Panc1 (cell line): ENCODE measurements at regions not wholly inside any gene's neighbourhood (a gene's known extent, or its start where the extent isn't known, plus 50 kb on each side); places are given as distances from the start of the nearest gene placed in this dataset.

Source experiments
- ATAC-seq: fragments of 200-7000 bp; cut with Tn5 transposase; 2 replicates; pipeline ENCODE4 v1.9.1; 2020; ENCODE audit warnings: mild to moderate bottlenecking, moderate library complexity
- BruUV-seq: library from RNA; stranded (reverse); fragments of 400-500 nt; replicated peaks from 2 replicates; lab custom pipeline; 2021; lab: Mats Ljungman, UMichigan
- CTCF ChIA-PET: fragments of 300-600 bp; sonication (Branson Sonifier 250); formaldehyde crosslinking; loops from one replicate; lab custom pipeline; 2022; ENCODE audit warnings: antibody characterized with exemption; lab: Charles Lee
- POLR2A ChIA-PET: fragments of 300-600 bp; sonication (Branson Sonifier 250); formaldehyde crosslinking; loops from one replicate; lab custom pipeline; 2022; ENCODE audit warnings: antibody characterized with exemption; lab: Charles Lee
- DNase-seq: peaks from one replicate; pipeline ENCODE4 v3.0.0-alpha.2; 2010; ENCODE audit warnings: low read depth, low spot score
- H3K27ac ChIP-seq: 2 replicates; pipeline ENCODE4 v1.5.1; 2011; ENCODE audit warnings: mild to moderate bottlenecking, low read length, inconsistent platforms
- H3K27me3 ChIP-seq: fragments of 200-500 bp; sonication (Bioruptor generic); 2 replicates; pipeline ENCODE4 v1.6.0; 2014; ENCODE audit warnings: low read length, inconsistent platforms; ENCODE audit not compliant: control insufficient read depth, insufficient read depth
- H3K36me3 ChIP-seq: fragments of 200-500 bp; sonication (Bioruptor generic); 2 replicates; pipeline ENCODE4 v1.5.1; 2014; ENCODE audit warnings: inconsistent platforms, mild to moderate bottlenecking, low read length, moderate library complexity; ENCODE audit not compliant: control insufficient read depth, insufficient read depth
- H3K4me1 ChIP-seq: 2 replicates; pipeline ENCODE4 v1.5.1; 2011; ENCODE audit warnings: inconsistent platforms, mild to moderate bottlenecking, low read length, moderate library complexity; ENCODE audit not compliant: control insufficient read depth, insufficient read depth
- H3K4me3 ChIP-seq, 2 experiments: 2 replicates each; pipeline ENCODE4 v1.5.1; 2011 to 2012; ENCODE audit warnings: low read depth in 2 of 2, low read length in 2 of 2, mild to moderate bottlenecking in 2 of 2, inconsistent platforms in 1 of 2, moderate library complexity in 1 of 2
- H3K9me3 ChIP-seq: fragments of 200-500 bp; sonication (Bioruptor generic); 2 replicates; pipeline ENCODE4 v1.5.1; 2014; ENCODE audit warnings: low read depth, mild to moderate bottlenecking, inconsistent platforms, low read length, moderate library complexity; ENCODE audit not compliant: control insufficient read depth, insufficient read depth
- CTCF ChIP-seq: fragments of 450-650 bp; IDR thresholded peaks from 2 replicates; pipeline ENCODE4 v1.5.1; 2017; ENCODE audit warnings: mild to moderate bottlenecking
- POLR2AphosphoS5 ChIP-seq: IDR thresholded peaks from 2 replicates; pipeline ENCODE4 v1.6.1; 2012; ENCODE audit warnings: mild to moderate bottlenecking, low read depth, low read length, moderate library complexity
- SIN3A ChIP-seq: IDR thresholded peaks from 2 replicates; pipeline ENCODE4 v1.6.1; 2012; ENCODE audit warnings: low read depth, mild to moderate bottlenecking, low read length, moderate library complexity, borderline replicate concordance; ENCODE audit not compliant: insufficient read depth
- TCF7L2 ChIP-seq: IDR thresholded peaks from 2 replicates; pipeline ENCODE4 v1.6.1; 2011; ENCODE audit warnings: mild to moderate bottlenecking, low read depth, low read length, inconsistent platforms
- in situ Hi-C: cut with HindIII; loops from 2 replicates; pipeline ENCODE4 v1.10.0; 2016; ENCODE audit warnings: low sequenced_read_pairs, low pct_unique_long_range_greater_than_20kb
- intact Hi-C: fragments of 100-400 bp; cut with micrococcal nuclease; formaldehyde crosslinking; loops from one replicate; pipeline ENCODE4 v1.10.0; 2022; ENCODE audit not compliant: unreplicated experiment
- TF ChIP-seq, protein P1 (sequence below), 2 experiments: IDR thresholded peaks; 2 replicates each; pipeline ENCODE4 v1.6.1; 2011 to 2012; ENCODE audit warnings: low read depth in 2 of 2, control low read depth in 1 of 2, low read length in 1 of 2, mild to moderate bottlenecking in 1 of 2, moderate library complexity in 1 of 2; ENCODE audit not compliant: insufficient read depth in 1 of 2

DNA sequence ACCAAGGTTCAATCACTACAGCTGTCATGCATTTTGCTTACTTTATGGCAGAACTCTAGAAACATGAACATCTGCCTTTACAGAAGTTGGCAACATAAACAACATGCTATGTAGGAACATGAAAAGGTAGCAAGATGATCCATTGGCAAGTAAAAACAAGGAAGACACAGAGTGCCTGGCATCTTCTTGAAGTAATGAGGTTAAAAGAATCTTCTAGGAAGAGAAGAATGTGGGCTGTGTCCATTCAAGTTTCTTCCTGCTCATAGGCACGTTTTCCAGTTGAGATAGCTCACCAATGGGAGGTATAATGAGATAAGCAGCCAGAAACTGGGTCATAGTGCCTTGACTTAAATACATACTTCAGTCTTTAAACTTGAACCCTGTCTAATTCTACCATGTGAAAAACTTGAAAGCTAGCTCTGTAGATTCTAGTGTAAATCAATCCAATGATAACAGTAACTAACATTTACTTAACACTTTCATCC lies 109.4 kb upstream of the PRLR start:
- DNase-seq, result no peak
- H3K4me1 ChIP-seq, result no peaks in the 10 kb centered on the region
- ChIA-PET POLR2A (no interaction called here), CTCF (no interaction called here)
- H3K27ac ChIP-seq, result no peak overlapping the region
- H3K9me3 ChIP-seq, result no peaks in the 10 kb centered on the region; the same call in 1 of the 2 replicates
- no TSS peak for BruUV-seq
- no peak for ATAC-seq
- in situ Hi-C loops (no loop called here), intact Hi-C loops (no loop called here)
- H3K27me3 ChIP-seq, result no peaks in the 10 kb centered on the region
- H3K4me3 ChIP-seq, result no peak overlapping the region
- no peak for TF ChIP-seq TCF7L2
- no peak for TF ChIP-seq POLR2AphosphoS5
- TF ChIP-seq CTCF, result no peak
- TF ChIP-seq, protein P1, sequence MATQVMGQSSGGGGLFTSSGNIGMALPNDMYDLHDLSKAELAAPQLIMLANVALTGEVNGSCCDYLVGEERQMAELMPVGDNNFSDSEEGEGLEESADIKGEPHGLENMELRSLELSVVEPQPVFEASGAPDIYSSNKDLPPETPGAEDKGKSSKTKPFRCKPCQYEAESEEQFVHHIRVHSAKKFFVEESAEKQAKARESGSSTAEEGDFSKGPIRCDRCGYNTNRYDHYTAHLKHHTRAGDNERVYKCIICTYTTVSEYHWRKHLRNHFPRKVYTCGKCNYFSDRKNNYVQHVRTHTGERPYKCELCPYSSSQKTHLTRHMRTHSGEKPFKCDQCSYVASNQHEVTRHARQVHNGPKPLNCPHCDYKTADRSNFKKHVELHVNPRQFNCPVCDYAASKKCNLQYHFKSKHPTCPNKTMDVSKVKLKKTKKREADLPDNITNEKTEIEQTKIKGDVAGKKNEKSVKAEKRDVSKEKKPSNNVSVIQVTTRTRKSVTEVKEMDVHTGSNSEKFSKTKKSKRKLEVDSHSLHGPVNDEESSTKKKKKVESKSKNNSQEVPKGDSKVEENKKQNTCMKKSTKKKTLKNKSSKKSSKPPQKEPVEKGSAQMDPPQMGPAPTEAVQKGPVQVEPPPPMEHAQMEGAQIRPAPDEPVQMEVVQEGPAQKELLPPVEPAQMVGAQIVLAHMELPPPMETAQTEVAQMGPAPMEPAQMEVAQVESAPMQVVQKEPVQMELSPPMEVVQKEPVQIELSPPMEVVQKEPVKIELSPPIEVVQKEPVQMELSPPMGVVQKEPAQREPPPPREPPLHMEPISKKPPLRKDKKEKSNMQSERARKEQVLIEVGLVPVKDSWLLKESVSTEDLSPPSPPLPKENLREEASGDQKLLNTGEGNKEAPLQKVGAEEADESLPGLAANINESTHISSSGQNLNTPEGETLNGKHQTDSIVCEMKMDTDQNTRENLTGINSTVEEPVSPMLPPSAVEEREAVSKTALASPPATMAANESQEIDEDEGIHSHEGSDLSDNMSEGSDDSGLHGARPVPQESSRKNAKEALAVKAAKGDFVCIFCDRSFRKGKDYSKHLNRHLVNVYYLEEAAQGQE (IDR thresholded peaks at IDR 0.05; ENCODE audit: insufficient read depth in 1 of 2, low read depth in 2 of 2, low read length in 1 of 2), result no peak
- no peak for TF ChIP-seq SIN3A
- H3K36me3 ChIP-seq, result no peaks in the 10 kb centered on the region; the same call in 1 of the 2 replicates

DNA sequence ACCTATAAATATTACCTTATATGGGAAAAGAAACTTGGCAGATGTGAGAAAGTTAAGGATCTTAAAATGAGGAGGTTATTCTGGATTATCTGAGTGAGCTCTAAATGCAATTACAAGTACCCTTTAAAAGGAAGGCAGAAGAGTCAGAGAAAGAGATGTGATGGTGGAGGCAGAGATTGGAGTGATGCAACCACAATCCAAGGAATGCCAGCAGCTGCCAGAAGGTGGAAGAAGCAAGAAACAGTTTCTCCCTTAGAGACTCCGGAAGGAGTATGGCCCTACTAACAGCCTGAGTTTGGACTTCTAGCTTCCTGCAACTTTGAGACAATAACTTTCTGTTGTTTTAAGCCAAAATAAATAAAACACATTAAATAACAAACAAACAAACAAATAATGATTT lies 108.7 kb upstream of the PRLR start:
- ChIA-PET CTCF (no interaction called here), POLR2A (no interaction called here)
- DNase-seq (no peak), ATAC-seq (no peak)
- in situ Hi-C loops, result no loop called here
- BruUV-seq, result no TSS peak
- H3K4me1 ChIP-seq, result no peaks in the 10 kb centered on the region
- H3K36me3 ChIP-seq, result no peaks in the 10 kb centered on the region; the same call in 1 of the 2 replicates
- TF ChIP-seq SIN3A (no peak), POLR2AphosphoS5 (no peak), TCF7L2 (no peak), CTCF (no peak)
- TF ChIP-seq, protein P1 (IDR thresholded peaks at IDR 0.05; ENCODE audit: insufficient read depth in 1 of 2, low read depth in 2 of 2, low read length in 1 of 2), result no peak
- no peaks in the 10 kb centered on the region for H3K9me3 ChIP-seq
- H3K27me3 ChIP-seq, result no peaks in the 10 kb centered on the region
- intact Hi-C loops, result no loop called here
- no peak overlapping the region for H3K27ac ChIP-seq
- no peak overlapping the region for H3K4me3 ChIP-seq
